ENCODE measurements at regions not wholly inside any gene's neighbourhood (a gene's known extent, or its start where the extent isn't known, plus 50 kb on each side); places are given as distances from the start of the nearest gene placed in this dataset.
"Not testable (repeated sequence)": the region's sequence is repeated elsewhere in the genome, so short reads cannot be mapped to it uniquely, and the experiment has no call there.

GRCh38 chrX:92231391-92231790 lies 452.2 kb downstream of the PCDH11X start:
- ATAC-seq (replicated peaks in 6 of 8): no peak
- no peaks in the 10 kb centered on the region for H3K4me1 ChIP-seq (replicated peaks in 1 of 2)
- H3K4me3 ChIP-seq: no peak overlapping the region
- WGBS, 10 experiments: 0 to 100% (median 83%) methylated on average over 1 to 2 of the region's 2 CpGs; no CpG with 5 or more reads in 6 of the 10 experiments
- in situ Hi-C loops (cut with MboI; ENCODE audit: low pct_unique_long_range_greater_than_20kb in 2 of 9, low sequenced_read_pairs in 9 of 9, unreplicated experiment in 9 of 9): no loop called here
- no peak overlapping the region for H3K27ac ChIP-seq

DNA sequence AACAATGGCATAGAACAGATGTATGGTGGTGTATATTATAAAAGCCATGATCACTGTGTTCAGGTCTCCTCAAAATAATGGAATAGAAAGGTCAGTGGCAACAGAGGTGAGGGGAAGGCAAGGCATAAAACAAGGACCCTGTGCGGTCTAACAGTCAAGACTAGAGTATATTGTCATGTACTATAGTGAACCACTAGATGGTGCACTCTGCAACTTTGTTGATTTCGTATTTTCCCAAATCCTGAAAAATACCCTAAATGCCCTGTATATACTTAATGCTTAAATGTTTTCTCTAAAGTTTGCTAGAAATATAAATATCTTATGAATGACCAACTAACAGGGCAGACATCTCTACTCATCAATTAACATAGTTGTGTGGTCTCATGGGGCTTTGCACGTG lies 453.0 kb downstream of the PCDH11X start:
- Histone ChIP-seq H3K4me1 (replicated peaks in 1 of 2) (no peaks in the 10 kb centered on the region), H3K4me3 (no peak overlapping the region), H3K27ac (no peak overlapping the region)
- 20 to 100% (median 88%) methylated on average over 1 to 3 of the region's 3 CpGs; no CpG with 5 or more reads in 4 of the 10 experiments for WGBS, 10 experiments
- ATAC-seq (replicated peaks in 6 of 8): no peak
- in situ Hi-C loops (cut with MboI; ENCODE audit: low pct_unique_long_range_greater_than_20kb in 2 of 9, low sequenced_read_pairs in 9 of 9, unreplicated experiment in 9 of 9): no loop called here

DNA sequence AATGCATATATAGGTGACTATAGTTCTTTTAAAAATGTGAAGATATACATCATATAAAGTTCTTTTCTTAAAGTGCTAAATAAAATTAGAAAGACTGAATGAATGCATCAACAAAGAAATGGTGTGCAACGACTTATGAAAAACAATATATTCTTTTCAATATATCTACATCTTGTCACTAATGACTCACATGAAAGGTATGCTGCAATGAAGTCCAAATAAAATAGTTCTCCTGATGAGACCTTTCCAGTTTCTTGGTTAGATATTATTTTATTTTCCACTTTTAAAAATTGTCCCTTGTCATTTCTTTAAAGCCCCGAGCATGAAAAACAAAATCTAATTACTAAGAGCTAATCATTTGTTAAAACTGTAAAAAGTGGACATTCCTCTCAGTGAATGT lies 462.1 kb downstream of the PCDH11X start:
- Histone ChIP-seq H3K4me1 (replicated peaks in 1 of 2) (no peaks in the 10 kb centered on the region), H3K4me3 (no peak overlapping the region), H3K27ac (no peak overlapping the region)
- no peak for ATAC-seq (replicated peaks in 6 of 8)
- in situ Hi-C loops (cut with MboI; ENCODE audit: low pct_unique_long_range_greater_than_20kb in 2 of 9, low sequenced_read_pairs in 9 of 9, unreplicated experiment in 9 of 9): no loop called here
- 0 to 100% (median 0%) methylated on average over 1 to 2 of the region's 2 CpGs; no CpG with 5 or more reads in 3 of the 10 experiments for WGBS, 10 experiments

DNA sequence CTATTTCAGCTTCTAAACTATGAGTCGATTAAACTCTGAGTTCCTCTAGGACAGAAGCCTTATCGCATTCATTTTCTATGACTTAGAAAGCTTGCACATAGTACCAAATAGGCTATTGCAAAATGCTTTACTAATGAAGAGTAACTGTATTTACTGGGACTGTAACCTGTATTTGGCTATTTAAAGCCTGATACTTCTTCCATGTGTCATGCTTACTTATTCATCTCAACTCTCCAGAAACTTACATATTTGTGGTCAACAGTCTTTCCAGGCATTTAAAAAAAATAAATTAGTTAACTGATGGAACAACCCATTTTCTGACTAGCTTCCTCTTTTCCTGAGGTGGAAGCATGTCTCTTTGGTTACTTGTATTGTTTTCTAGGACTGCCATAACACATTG lies 467.9 kb downstream of the PCDH11X start:
- in situ Hi-C loops (cut with MboI; ENCODE audit: low pct_unique_long_range_greater_than_20kb in 2 of 9, low sequenced_read_pairs in 9 of 9, unreplicated experiment in 9 of 9): no loop called here
- no peak for ATAC-seq (replicated peaks in 6 of 8)
- H3K4me3 ChIP-seq: no peak overlapping the region
- 50 to 100% (median 64%) methylated on average over 1 to 2 of the region's 2 CpGs; no CpG with 5 or more reads in 5 of the 10 experiments for WGBS, 10 experiments
- H3K27ac ChIP-seq: no peak overlapping the region
- no peaks in the 10 kb centered on the region for H3K4me1 ChIP-seq (replicated peaks in 1 of 2)

- ATAC-seq (replicated peaks in 6 of 8): no peak
- no peaks in the 10 kb centered on the region for H3K4me1 ChIP-seq (replicated peaks in 1 of 2)
- in situ Hi-C loops (cut with MboI; ENCODE audit: low pct_unique_long_range_greater_than_20kb in 2 of 9, low sequenced_read_pairs in 9 of 9, unreplicated experiment in 9 of 9): no loop called here
- H3K4me3 ChIP-seq: no peak overlapping the region
- H3K27ac ChIP-seq: no peak overlapping the region
- 0 to 80% (median 60%) methylated on average over 1 to 2 of the region's 2 CpGs; no CpG with 5 or more reads in 5 of the 10 experiments for WGBS, 10 experiments
Measured at GRCh38 chrX:92249125-92249524, 469.9 kb downstream of the PCDH11X start.

- Histone ChIP-seq H3K4me3 (no peak overlapping the region), H3K27ac (no peak overlapping the region), H3K4me1 (replicated peaks in 1 of 2) (no peaks in the 10 kb centered on the region)
- in situ Hi-C loops (cut with MboI; ENCODE audit: low pct_unique_long_range_greater_than_20kb in 2 of 9, low sequenced_read_pairs in 9 of 9, unreplicated experiment in 9 of 9): no loop called here
- ATAC-seq (replicated peaks in 6 of 8): no peak
- WGBS, 10 experiments: 45 to 86% (median 80%) methylated on average over 1 to 6 of the region's 7 CpGs; no CpG with 5 or more reads in 7 of the 10 experiments
Measured at GRCh38 chrX:92260102-92260501, 480.9 kb downstream of the PCDH11X start.

DNA sequence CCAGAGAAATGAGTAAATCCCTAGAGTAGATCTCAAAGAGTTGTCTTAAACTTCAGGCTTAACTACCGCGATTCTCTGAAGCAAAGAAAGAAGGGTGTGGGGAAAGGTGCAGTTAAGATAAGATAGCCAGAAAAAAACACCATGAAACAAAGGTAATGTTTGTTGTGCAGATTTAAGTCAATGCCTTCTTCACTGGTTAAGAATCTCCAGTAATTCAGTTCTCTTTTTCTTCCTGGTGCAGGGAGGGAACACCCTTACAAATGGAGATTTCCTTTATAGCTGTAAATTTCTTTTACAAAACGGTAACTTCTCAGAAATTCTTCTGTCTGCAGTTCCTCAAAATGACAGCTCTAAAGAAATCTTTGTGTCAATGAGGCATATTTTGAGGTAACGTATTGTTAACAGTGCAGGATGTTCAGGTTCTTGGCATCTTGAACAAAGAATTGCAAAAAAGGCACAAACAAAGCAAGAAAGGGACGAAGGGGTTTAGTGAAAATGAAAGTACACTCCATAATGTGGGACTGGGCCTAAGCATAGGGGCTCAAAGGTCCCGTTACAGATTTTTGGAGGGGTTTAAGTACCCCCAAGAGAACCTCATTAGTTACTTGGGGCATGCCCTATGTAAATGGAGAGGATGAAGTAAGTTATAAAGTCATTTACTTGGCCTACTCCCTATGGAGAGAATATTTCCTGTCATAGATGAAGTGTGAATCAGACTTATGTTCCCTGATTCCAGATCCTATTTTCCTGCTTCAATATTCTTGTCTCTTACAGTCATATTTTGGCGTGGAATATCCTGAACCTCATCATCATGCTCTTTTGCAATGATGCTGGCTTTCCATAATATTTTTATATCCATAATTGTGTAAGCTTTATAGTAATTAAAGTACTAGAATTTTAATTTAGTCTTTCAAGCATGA lies 492.0 kb downstream of the PCDH11X start:
- 0 to 60% (median 0%) methylated on average over 1 to 7 of the region's 7 CpGs; no CpG with 5 or more reads in 3 of the 10 experiments for WGBS, 10 experiments
- no peak overlapping the region for H3K4me3 ChIP-seq
- in situ Hi-C loops (cut with MboI; ENCODE audit: low pct_unique_long_range_greater_than_20kb in 2 of 9, low sequenced_read_pairs in 9 of 9, unreplicated experiment in 9 of 9): no loop called here
- no peaks in the 10 kb centered on the region for H3K4me1 ChIP-seq (replicated peaks in 1 of 2)
- no peak overlapping the region for H3K27ac ChIP-seq
- ATAC-seq (replicated peaks in 6 of 8): peak in 3 of 8 experiments; percentile 27 to 49 (median 35)

DNA sequence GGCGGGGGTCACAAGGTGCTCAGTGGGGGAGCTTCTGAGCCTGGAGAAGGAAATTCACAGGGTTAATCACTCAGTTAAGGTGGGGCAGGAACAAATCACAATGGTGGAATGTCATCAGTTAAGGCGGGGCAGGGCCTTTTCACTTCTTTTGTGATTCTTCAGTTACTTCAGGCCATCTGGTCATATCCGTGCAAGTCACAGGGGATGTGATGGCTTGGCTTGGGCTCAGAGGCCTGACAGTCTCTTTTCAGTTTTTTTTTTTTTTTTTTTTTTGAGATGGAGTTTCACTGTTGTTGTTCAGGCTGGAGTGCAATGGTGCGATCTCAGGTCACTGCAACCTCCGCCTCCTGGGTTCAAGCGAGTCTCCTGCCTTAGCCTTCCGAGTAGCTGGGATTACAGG lies 499.4 kb downstream of the PCDH11X start:
- ATAC-seq (replicated peaks in 6 of 8); H3K4me3 ChIP-seq; in situ Hi-C loops (cut with MboI; ENCODE audit: low pct_unique_long_range_greater_than_20kb in 2 of 9, low sequenced_read_pairs in 9 of 9, unreplicated experiment in 9 of 9); H3K4me1 ChIP-seq (replicated peaks in 1 of 2); H3K27ac ChIP-seq: not testable (repeated sequence)
- 60 to 79% methylated on average over 1 to 4 of the region's 7 CpGs; no CpG with 5 or more reads in 8 of the 10 experiments for WGBS, 10 experiments

GRCh38 chrX:92280347-92280746 lies 501.2 kb downstream of the PCDH11X start:
- H3K4me1 ChIP-seq (replicated peaks in 1 of 2); in situ Hi-C loops (cut with MboI; ENCODE audit: low pct_unique_long_range_greater_than_20kb in 2 of 9, low sequenced_read_pairs in 9 of 9, unreplicated experiment in 9 of 9); H3K27ac ChIP-seq; ATAC-seq (replicated peaks in 6 of 8); H3K4me3 ChIP-seq: not testable (repeated sequence)
- 92 to 100% methylated on average over 2 of the region's 2 CpGs; no CpG with 5 or more reads in 8 of the 10 experiments for WGBS, 10 experiments

GRCh38 chrX:92283308-92283707 lies 504.1 kb downstream of the PCDH11X start:
- Histone ChIP-seq H3K4me3 (no peak overlapping the region), H3K4me1 (replicated peaks in 1 of 2) (no peaks in the 10 kb centered on the region), H3K27ac (no peak overlapping the region)
- 7 to 100% (median 24%) methylated on average over 1 to 3 of the region's 3 CpGs; no CpG with 5 or more reads in 3 of the 10 experiments for WGBS, 10 experiments
- no peak for ATAC-seq (replicated peaks in 6 of 8)
- in situ Hi-C loops (cut with MboI; ENCODE audit: low pct_unique_long_range_greater_than_20kb in 2 of 9, low sequenced_read_pairs in 9 of 9, unreplicated experiment in 9 of 9): no loop called here

DNA sequence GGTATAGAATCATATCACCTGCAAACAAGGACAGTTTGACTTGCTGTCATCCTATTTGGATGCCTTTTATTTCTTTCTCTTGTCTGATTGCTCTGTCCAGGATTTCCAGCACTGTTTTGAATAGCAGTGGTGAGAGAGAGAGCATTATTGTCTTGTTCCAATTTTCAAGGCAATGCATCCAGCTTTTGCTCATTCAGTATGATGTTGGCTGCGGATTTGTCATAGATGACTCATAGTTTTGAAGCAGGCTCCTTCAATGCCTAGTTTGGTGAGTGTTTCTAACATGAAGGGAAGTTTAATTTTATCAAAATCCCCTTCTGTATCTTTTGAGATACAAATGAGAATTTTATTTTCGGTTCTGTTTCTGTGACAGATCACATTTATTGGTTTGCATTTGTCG lies 518.9 kb downstream of the PCDH11X start:
- WGBS, 10 experiments: 33 to 97% methylated on average over 2 to 3 of the region's 3 CpGs; no CpG with 5 or more reads in 8 of the 10 experiments
- in situ Hi-C loops (cut with MboI; ENCODE audit: low pct_unique_long_range_greater_than_20kb in 2 of 9, low sequenced_read_pairs in 9 of 9, unreplicated experiment in 9 of 9); H3K4me3 ChIP-seq; H3K4me1 ChIP-seq (replicated peaks in 1 of 2); H3K27ac ChIP-seq: not testable (repeated sequence)
- peak in 2 of 8 experiments; percentile 9 to 36 for ATAC-seq (replicated peaks in 6 of 8)

DNA sequence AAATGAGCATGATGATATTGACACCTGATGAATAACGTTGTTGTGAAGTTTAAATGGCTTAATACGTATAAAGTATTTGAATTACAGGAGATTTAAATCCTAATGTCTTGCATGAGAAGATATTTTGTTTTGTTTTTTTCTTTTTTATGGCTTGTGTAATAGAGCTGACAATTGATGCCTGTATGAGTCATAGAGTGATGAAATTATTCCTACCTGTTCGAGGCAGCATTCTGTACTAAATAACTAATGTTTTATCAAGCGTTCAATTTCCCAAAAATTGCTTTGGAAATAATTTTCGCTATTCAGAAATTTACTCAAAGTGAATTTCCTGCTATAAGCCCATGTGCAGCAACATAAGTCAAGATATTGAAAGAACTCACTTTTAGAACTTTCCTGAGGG lies 554.0 kb downstream of the PCDH11X start:
- ATAC-seq (replicated peaks in 6 of 8); H3K4me1 ChIP-seq (replicated peaks in 1 of 2); H3K27ac ChIP-seq; in situ Hi-C loops (cut with MboI; ENCODE audit: low pct_unique_long_range_greater_than_20kb in 2 of 9, low sequenced_read_pairs in 9 of 9, unreplicated experiment in 9 of 9); H3K4me3 ChIP-seq: not testable (repeated sequence)
- WGBS, 10 experiments: 0% methylated on average over 1 of the region's 5 CpGs; no CpG with 5 or more reads in 8 of the 10 experiments

DNA sequence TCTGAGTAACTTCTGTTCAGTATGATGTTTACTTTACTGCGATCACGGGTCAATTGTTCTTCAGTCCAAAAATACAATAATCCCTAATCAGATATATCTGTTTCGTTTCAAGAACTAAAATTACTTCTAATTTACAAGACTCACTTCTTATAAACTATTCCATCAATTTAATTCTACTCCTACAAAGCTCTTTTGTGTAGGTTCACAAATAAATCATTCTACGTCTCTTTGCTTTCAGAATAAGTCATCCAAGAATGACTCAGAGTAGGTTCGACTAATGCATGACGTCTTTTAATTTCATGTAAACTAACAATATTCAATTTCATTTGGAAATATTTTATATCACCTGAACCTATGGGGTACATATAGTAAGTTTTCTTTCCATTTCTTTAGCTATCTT lies 571.9 kb downstream of the PCDH11X start:
- H3K4me3 ChIP-seq; H3K4me1 ChIP-seq (replicated peaks in 1 of 2); in situ Hi-C loops (cut with MboI; ENCODE audit: low pct_unique_long_range_greater_than_20kb in 2 of 9, low sequenced_read_pairs in 9 of 9, unreplicated experiment in 9 of 9); H3K27ac ChIP-seq; ATAC-seq (replicated peaks in 6 of 8): not testable (repeated sequence)
- whole genome bisulfite sequencing, 10 experiments: 27 to 100% (median 63%) methylated on average over 2 to 6 of the region's 6 CpGs; no CpG with 5 or more reads in 2 of the 10 experiments
